IPS-18c (cell line): ENCODE measurements at regions not wholly inside any gene's neighbourhood (a gene's known extent, or its start where the extent isn't known, plus 50 kb on each side); places are given as distances from the start of the nearest gene placed in this dataset.
"Not testable (repeated sequence)": the region's sequence is repeated elsewhere in the genome, so short reads cannot be mapped to it uniquely, and the experiment has no call there.

Source experiments
- H3K4me3 ChIP-seq: 2 replicates; pipeline ENCODE4 v1.7.0; 2013; ENCODE audit warnings: low read depth, mild to moderate bottlenecking, low read length, moderate library complexity; ENCODE audit not compliant: insufficient read depth
- H3K9me3 ChIP-seq: one replicate; pipeline ENCODE4 v1.6.1; 2013; ENCODE audit warnings: mild to moderate bottlenecking, low read length, moderate library complexity; ENCODE audit not compliant: control insufficient read depth, insufficient read depth

- H3K9me3 ChIP-seq, result no peaks in the 10 kb centered on the region
- H3K4me3 ChIP-seq, result no peak overlapping the region
Observed at GRCh38 chr10:21379143-21379542, 146.3 kb downstream of the SKIDA1 start.

- not testable (repeated sequence) for H3K4me3 ChIP-seq, H3K9me3 ChIP-seq
Observed at GRCh38 chr10:21375274-21375673, 150.2 kb downstream of the SKIDA1 start.

DNA sequence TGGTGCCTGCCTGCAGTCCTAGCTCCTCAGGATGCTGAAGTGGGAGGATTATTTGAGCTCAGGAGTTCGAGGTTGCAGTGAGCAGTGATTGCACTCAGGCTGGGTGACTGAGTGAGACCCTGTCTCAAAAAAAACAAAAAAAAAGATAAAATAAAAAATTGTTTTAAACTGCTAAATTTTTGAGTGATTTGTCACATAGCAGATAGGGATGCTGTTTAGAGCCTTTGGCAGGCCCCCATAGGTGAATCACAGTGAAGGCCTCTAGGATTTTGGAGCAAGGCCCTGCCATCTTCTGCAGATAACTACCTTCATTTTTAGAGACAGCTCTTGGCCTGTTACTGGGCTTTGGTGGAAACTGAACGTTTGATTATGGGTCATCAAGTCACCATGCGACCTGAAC lies 151.6 kb downstream of the SKIDA1 start:
- not testable (repeated sequence) for H3K9me3 ChIP-seq

DNA sequence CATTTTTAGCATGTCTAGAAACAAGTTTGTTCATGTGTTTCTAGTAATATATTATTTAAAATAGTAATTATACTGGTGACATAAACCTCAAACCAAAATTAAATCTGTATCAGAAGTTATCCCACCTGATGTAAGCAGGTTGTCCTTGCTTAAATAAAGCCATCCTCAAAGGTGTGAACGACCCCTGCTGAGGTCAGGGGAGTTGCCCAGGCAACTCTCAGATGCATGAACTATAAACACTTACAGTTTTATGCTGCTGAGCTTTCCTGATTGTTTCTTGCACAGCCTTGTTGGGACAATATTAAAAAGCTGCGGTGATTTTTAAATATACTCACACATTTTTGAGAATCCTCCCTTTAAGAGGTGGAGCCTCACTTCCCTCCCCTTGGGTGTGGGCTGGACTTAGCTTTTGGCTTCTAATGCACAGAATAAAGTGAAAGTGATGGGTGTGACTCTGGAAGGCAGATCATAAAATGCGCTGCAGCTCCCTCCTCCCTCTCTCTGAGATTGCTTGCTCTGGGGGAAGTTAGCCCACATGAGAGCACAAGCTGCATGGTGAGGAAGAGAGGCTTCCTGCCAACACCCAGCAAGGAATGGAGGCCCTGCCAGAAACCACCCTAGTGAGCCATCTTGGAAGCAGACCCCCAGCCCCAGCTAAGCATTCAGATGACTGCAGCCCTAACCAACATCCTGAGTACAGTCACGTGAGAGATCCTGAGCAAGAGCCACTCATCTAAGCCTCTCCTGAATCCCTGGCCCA lies 152.7 kb downstream of the SKIDA1 start:
- no peak overlapping the region for H3K4me3 ChIP-seq
- no peaks in the 10 kb centered on the region for H3K9me3 ChIP-seq

More for the DNA sequence above, 151.6 kb downstream of the SKIDA1 start:
- H3K4me3 ChIP-seq, result not testable (repeated sequence)

DNA sequence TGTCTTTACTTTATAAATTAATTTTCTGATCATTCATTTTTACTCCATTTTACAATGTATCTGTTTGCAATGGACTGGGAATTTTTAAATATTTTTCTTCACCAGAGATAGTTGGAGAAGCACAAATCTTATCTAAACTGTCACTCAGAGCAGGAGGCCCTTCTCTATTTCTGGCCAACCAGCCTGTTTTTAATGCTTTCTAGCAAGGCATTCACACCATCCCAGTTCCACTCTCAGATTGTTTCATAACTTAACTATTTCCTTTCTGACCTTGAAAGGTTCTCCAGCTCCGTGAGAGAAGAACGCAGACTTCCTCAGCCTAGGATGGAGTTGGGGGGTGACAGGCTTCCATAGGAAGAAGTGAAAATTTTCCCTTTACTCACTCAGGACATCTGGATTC lies 155.8 kb downstream of the SKIDA1 start:
- Histone ChIP-seq H3K4me3 (no peak overlapping the region), H3K9me3 (no peaks in the 10 kb centered on the region)

DNA sequence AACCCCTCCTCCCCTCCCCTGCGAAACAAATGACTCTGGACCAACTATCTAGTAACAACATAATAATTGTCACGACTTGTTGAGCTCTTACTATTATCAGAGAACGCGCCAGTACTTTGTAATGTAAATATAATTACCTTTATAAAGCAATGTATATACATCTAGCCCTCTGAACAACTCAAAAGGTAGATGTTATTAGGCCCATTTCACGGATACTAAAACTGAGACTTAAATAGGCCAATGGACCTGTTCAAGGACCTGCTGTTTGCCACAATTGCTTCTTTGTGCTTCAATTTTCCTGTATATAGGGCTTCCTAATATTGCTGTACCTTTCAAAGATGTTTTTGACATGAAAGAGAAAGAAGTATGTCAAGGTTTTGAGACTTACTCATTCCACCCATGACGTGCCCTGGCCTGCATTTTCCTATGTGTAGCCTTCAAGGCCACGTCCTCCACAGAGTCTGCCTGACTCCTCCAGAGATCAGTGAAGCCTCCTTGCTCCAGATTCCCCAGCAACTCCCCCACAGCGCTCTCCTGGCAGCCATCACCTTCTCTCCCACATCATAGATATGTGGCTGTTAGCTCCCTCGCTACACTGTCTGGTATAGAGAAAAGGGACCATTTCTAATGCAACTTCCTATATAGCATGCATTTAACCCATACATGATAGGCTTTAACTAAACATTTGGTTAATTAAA lies 156.6 kb downstream of the SKIDA1 start:
- H3K9me3 ChIP-seq, result no peaks in the 10 kb centered on the region

GRCh38 chr10:21368022-21368582 lies 157.4 kb downstream of the SKIDA1 start:
- H3K9me3 ChIP-seq, result no peaks in the 10 kb centered on the region
- H3K4me3 ChIP-seq, result no peak overlapping the region

More for the DNA sequence above, 156.6 kb downstream of the SKIDA1 start:
- H3K4me3 ChIP-seq, result no peak overlapping the region

- H3K9me3 ChIP-seq, H3K4me3 ChIP-seq: not testable (repeated sequence)
Observed at GRCh38 chr10:21366108-21366507, 159.4 kb downstream of the SKIDA1 start.

DNA sequence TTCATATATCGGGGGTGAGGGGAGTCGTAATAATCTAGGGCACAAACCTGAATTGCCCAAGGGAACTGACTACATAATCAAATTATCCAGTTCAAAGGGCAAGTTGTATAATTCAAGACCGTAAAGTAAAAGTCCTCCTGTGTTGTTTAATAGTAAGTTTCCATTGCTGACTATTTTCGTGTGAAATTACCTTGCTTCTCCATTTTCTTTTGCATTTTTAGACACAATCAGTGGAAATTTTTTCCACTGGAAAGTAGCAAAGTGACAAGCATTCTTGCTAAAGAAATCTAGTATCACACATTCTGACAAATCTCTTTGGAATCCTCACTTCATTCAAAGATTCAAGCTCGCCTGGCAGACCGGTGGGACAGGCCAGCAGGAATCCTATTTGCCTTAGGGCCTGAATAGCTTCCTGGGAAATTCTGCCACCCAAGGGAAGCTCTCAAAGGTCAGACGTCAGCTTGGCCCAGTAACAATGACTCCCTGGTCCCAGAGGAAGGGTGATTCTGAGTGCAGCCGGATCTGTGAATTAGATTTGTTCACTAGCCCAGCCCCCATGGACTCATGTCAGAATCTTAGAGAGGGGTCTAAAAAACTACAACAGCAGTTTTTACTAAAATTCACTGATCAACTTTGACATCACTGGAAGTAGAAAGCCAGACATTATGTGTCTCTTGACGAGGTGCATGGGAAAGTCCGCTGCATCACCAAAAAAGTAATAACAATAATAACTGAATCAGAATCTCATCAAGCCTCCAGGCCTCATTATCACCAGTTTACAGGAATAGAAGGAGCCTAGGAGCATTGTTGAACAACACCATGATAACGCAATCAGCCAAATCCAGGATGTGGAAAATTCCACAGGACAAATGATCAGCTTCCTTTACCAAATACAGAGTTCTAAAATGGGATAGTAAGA lies 161.0 kb downstream of the SKIDA1 start:
- Histone ChIP-seq H3K4me3 (no peak overlapping the region), H3K9me3 (no peaks in the 10 kb centered on the region)

DNA sequence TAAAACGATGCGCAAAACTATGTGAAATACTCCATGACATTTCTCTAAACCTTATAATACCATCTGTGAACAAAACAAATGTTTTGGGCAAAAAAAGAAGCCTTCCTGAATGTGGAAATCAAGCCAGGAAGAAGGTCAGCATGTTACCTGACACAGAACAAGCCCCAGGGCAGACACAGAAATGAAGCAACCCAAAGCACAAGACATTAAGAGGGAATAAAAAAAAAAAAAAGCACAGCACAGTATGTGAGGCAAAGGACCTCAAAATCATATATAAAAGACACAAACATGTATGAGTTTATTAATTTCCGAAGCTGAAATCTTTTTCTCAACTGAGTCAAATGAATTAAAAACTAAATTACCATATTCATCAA lies 161.8 kb downstream of the SKIDA1 start:
- Histone ChIP-seq H3K4me3 (no peak overlapping the region), H3K9me3 (no peaks in the 10 kb centered on the region)

GRCh38 chr10:21363092-21363730 lies 162.3 kb downstream of the SKIDA1 start:
- Histone ChIP-seq H3K4me3 (no peak overlapping the region), H3K9me3 (no peaks in the 10 kb centered on the region)

DNA sequence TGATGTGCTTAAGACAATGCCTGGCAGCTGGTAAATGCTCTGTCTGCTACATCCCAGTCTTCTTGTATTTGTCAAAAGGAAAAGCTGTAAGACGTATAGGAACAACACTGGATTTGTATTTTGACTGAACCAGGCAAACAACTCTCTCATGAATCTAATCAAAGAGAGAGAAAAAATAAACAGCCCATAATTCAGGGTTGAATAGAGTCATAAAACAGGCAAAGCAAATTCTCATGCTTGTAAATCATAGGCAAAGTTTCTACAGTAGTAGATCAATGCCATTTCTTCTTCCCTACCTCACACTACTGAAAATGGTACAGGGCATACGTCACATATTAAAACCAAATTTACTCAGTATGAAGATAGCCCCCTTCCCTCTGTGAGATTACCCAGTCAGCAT lies 166.3 kb downstream of the SKIDA1 start:
- Histone ChIP-seq H3K9me3 (no peaks in the 10 kb centered on the region), H3K4me3 (no peak overlapping the region)

- Histone ChIP-seq H3K4me3 (no peak overlapping the region), H3K9me3 (peaks cover 2% of the 10 kb centered on the region)
Observed at GRCh38 chr10:21355591-21356011, 169.9 kb downstream of the SKIDA1 start.

DNA sequence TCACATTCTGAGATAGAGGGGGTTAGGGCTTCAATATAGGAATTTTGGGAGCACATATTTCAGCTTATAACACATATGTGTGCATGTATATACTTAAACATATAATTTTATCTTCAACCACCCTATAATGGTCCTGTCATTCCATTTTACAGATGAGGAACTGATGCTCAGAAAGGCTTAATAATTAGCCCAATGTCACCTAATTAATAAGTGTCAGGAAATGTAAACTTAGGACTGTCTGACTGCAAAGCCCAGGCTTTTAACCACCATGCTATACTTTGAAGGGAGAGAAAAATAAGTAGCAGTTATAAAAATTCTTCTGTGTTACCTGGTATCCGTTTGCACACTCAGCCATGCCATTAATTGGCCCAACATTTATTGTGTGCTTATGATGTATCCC lies 172.6 kb downstream of the SKIDA1 start:
- Histone ChIP-seq H3K4me3 (no peak overlapping the region), H3K9me3 (peaks cover 2% of the 10 kb centered on the region)

DNA sequence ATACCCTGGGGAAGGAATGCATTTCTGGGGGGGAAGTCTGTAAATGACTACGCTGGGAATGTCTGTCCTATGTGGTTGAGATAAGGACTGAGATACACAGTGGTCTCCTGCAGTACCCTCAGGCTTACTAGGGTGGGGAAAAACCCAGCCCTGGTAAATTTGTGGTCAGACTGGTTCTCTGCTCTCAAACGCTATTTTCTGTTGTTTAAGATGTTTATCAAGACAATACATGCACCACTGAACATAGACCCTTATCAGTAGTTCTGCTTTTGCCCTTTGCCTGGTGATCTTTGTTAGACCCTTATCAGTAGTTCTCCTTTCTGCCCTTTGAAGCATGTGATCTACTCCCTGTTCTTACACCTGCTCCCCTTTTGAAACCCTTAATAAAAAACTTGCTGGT lies 173.9 kb downstream of the SKIDA1 start:
- not testable (repeated sequence) for H3K4me3 ChIP-seq, H3K9me3 ChIP-seq

DNA sequence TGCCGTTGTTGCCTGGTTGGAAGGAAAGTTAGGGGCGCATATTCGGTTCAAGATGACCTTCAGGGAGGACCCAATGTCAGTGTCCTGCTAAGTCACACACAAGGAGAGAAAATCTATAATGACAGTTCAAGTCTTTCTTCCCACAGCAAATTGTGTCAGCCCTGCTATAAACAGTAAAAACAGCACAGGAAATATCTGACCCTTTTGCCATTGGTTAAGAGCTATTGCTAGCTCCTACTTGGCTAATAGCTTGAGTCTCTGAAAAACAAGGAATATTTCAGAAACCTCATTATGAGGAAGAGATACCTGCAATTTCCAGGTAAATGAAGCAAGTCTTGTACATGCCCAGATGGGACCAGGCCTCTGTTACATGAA lies 175.6 kb downstream of the SKIDA1 start:
- Histone ChIP-seq H3K4me3 (no peak overlapping the region), H3K9me3 (peaks cover 2% of the 10 kb centered on the region)

DNA sequence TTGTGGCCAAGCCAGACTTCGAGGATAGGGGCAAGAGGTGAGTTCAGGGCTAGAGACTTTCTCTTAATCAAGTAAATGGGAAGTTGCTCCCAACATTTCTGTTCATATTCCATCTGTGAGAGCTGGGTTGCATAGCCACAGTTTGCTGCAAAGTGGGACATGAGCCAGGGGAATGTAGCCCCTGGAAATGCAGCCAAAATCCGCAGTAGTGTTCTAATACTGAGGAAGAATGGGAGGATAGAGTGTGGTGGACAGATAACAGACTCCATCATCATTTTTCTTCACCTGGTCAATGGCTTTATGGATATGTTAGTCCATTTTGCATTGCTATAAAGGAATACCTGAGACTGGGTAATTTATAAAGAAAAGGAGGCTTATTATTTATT lies 177.7 kb downstream of the SKIDA1 start:
- peaks cover 2% of the 10 kb centered on the region for H3K9me3 ChIP-seq
- no peak overlapping the region for H3K4me3 ChIP-seq
